Right kidney (tissue), 1 donor: ENCODE measurements at regions not wholly inside any gene's neighbourhood (a gene's known extent, or its start where the extent isn't known, plus 50 kb on each side); places are given as distances from the start of the nearest gene placed in this dataset.
"Not testable (repeated sequence)": the region's sequence is repeated elsewhere in the genome, so short reads cannot be mapped to it uniquely, and the experiment has no call there.

Source experiments
- DNase-seq: peaks from one replicate; pipeline ENCODE4 v3.0.0-alpha.2; 2016

- no peak for DNase-seq
Observed at GRCh38 chr9:81814401-81814793, 113.8 kb upstream of the SPATA31D4 start.

GRCh38 chr9:81814794-81815464 is 113.3 kb upstream of the SPATA31D4 start:
- DNase-seq = no peak

GRCh38 chr9:81815781-81816180 is 112.4 kb upstream of the SPATA31D4 start:
- no peak for DNase-seq

- DNase-seq = no peak
Observed at GRCh38 chr9:81819155-81819554, 109.1 kb upstream of the SPATA31D4 start.

GRCh38 chr9:81819859-81820546 is 108.2 kb upstream of the SPATA31D4 start:
- no peak for DNase-seq

GRCh38 chr9:81822301-81822865 is 105.8 kb upstream of the SPATA31D4 start:
- DNase-seq = no peak

GRCh38 chr9:81822967-81823366 is 105.3 kb upstream of the SPATA31D4 start:
- DNase-seq = no peak

GRCh38 chr9:81823672-81824554 is 104.3 kb upstream of the SPATA31D4 start:
- no peak for DNase-seq

- DNase-seq = no peak
Observed at GRCh38 chr9:81824802-81825730, 103.2 kb upstream of the SPATA31D4 start.

- DNase-seq = no peak
Observed at GRCh38 chr9:81825846-81826516, 102.2 kb upstream of the SPATA31D4 start.

GRCh38 chr9:81826517-81826906 is 101.7 kb upstream of the SPATA31D4 start:
- no peak for DNase-seq

- DNase-seq = no peak
Observed at GRCh38 chr9:81827616-81828296, 100.5 kb upstream of the SPATA31D4 start.

GRCh38 chr9:81829195-81829882 is 98.9 kb upstream of the SPATA31D4 start:
- no peak for DNase-seq

GRCh38 chr9:81830431-81830830 is 97.8 kb upstream of the SPATA31D4 start:
- DNase-seq = not testable (repeated sequence)

GRCh38 chr9:81832571-81833285 is 95.5 kb upstream of the SPATA31D4 start:
- no peak for DNase-seq

- no peak for DNase-seq
Observed at GRCh38 chr9:81833563-81834345, 94.5 kb upstream of the SPATA31D4 start.

- no peak for DNase-seq
Observed at GRCh38 chr9:81841333-81841732, 86.9 kb upstream of the SPATA31D4 start.

- no peak for DNase-seq
Observed at GRCh38 chr9:81844131-81844567, 84.1 kb upstream of the SPATA31D4 start.
